Kidney (tissue), 13 donors: ENCODE measurements at regions not wholly inside any gene's neighbourhood (a gene's known extent, or its start where the extent isn't known, plus 50 kb on each side); places are given as distances from the start of the nearest gene placed in this dataset.
A peak's percentile ranks its signal among the peaks of the same experiment; 100 is the strongest.

ENCODE experiments used
- DNase-seq, 5 donors: peaks; one replicate each; pipeline ENCODE4 v3.0.0-alpha.2; 2013 to 2020
- FAIRE-seq: peaks from 2 replicates; lab custom pipeline; 2012; peaks lifted over from hg19 to GRCh38; lab: Jason Lieb, UNC
- H3K27ac ChIP-seq, 2 donors: one replicate each; pipeline ENCODE4 v1.7.0; 2013; ENCODE audit warnings: low read depth in 2 of 2, low read length in 2 of 2, inconsistent platforms in 1 of 2
- H3K27me3 ChIP-seq: one replicate; pipeline ENCODE4 v1.7.1; 2013; ENCODE audit warnings: low read length, inconsistent platforms; ENCODE audit not compliant: control insufficient read depth, insufficient read depth
- H3K36me3 ChIP-seq, 3 donors: one replicate each; pipeline versions ENCODE4 v1.7.0 to v1.7.1; 2013; ENCODE audit warnings: low read length in 3 of 3, control low read depth in 1 of 3, inconsistent platforms in 1 of 3; ENCODE audit not compliant: insufficient read depth in 3 of 3, control insufficient read depth in 2 of 3
- H3K4me1 ChIP-seq, 3 donors: one replicate each; pipeline versions ENCODE4 v1.7.0 to v1.7.1; 2013; ENCODE audit warnings: low read length in 3 of 3, inconsistent platforms in 1 of 3, low read depth in 1 of 3; ENCODE audit not compliant: control insufficient read depth in 2 of 3, insufficient read depth in 2 of 3
- H3K4me3 ChIP-seq, 3 donors: one replicate each; pipeline versions ENCODE4 v1.7.0 to v1.8.1; 2013; ENCODE audit warnings: low read length in 3 of 3, control low read depth in 1 of 3, inconsistent platforms in 1 of 3
- H3K9ac ChIP-seq, 3 donors: one replicate each; pipeline versions ENCODE4 v1.7.0 to v1.7.1; 2013; ENCODE audit warnings: low read length in 3 of 3, control low read depth in 1 of 3, inconsistent platforms in 1 of 3
- H3K9me3 ChIP-seq, 3 donors: one replicate each; pipeline versions ENCODE4 v1.7.0 to v1.7.1; 2013; ENCODE audit warnings: low read length in 3 of 3, control low read depth in 1 of 3, inconsistent platforms in 1 of 3; ENCODE audit not compliant: control insufficient read depth in 2 of 3, insufficient read depth in 1 of 3
- CTCF ChIP-seq: IDR thresholded peaks from 3 replicates; pipeline ENCODE4 v1.5.1; 2012; ENCODE audit warnings: mild to moderate bottlenecking, moderate library complexity, borderline replicate concordance; ENCODE audit not compliant: insufficient read depth; ENCODE audit errors: extremely low read depth
- intact Hi-C: fragments of 100-400 bp; cut with DNase I; formaldehyde crosslinking; loops from one replicate; pipeline ENCODE4 v1.11.1; 2022
- donor health status: control.
- donor health status: control.
- donor health status: control.
- donor health status: control.
- donor health status: control.
- donor health status: DM: yes; HTN: yes; CAD: no.
- donor health status: Normal renal cell carcinoma (clear cell type).

- Histone ChIP-seq H3K36me3 (no peaks in the 10 kb centered on the region), H3K9ac (no peak overlapping the region), H3K9me3 (peaks cover 0 to 6% (median 0%) of the 10 kb centered on the region in 3 donors), H3K4me3 (no peak overlapping the region), H3K4me1 (no peaks in the 10 kb centered on the region), H3K27ac (no peak overlapping the region), H3K27me3 (no peaks in the 10 kb centered on the region)
- no peak for FAIRE-seq
- intact Hi-C loops, result loop anchor here (5.0 kb wide), 1 partner anchor 108 kb away; no protein-coding TSS in a partner anchor
- DNase-seq, result no peak
- TF ChIP-seq CTCF, result no peak
Measured at GRCh38 chr2:236769981-236770671, 200.5 kb downstream of the ACKR3 start.

- Histone ChIP-seq H3K36me3 (no peaks in the 10 kb centered on the region), H3K4me1 (no peaks in the 10 kb centered on the region), H3K27ac (no peak overlapping the region), H3K4me3 (no peak overlapping the region), H3K27me3 (no peaks in the 10 kb centered on the region), H3K9ac (no peak overlapping the region), H3K9me3 (no peaks in the 10 kb centered on the region)
- no peak for FAIRE-seq
- intact Hi-C loops, result no loop called here
- TF ChIP-seq CTCF, result no peak
- DNase-seq, result peak in 1 of 5 donors; percentile 17
Measured at GRCh38 chr2:236772220-236772837, 202.7 kb downstream of the ACKR3 start.

GRCh38 chr2:236773206-236773605, 203.6 kb downstream of the ACKR3 start:
- FAIRE-seq, result no peak
- TF ChIP-seq CTCF, result no peak
- Histone ChIP-seq H3K9ac (no peak overlapping the region), H3K4me3 (no peak overlapping the region), H3K27ac (no peak overlapping the region), H3K4me1 (no peaks in the 10 kb centered on the region), H3K27me3 (no peaks in the 10 kb centered on the region), H3K9me3 (no peaks in the 10 kb centered on the region), H3K36me3 (no peaks in the 10 kb centered on the region)
- DNase-seq, result no peak
- intact Hi-C loops, result no loop called here
